Ascending aorta (tissue), 2 donors: ENCODE measurements at regions not wholly inside any gene's neighbourhood (a gene's known extent, or its start where the extent isn't known, plus 50 kb on each side); places are given as distances from the start of the nearest gene placed in this dataset.

Source experiments
- DNase-seq, 2 donors: peaks; one replicate each; pipeline ENCODE4 v3.0.0-alpha.2; 2019; ENCODE audit warnings: low spot score in 2 of 2
- H3K27ac ChIP-seq, 2 donors: fragments of 200-600 bp; sonication (generic); one replicate each; pipeline ENCODE4 v1.5.1; 2016 to 2017; ENCODE audit warnings: mild to moderate bottlenecking in 1 of 2
- H3K27me3 ChIP-seq: fragments of 200-600 bp; sonication (generic); one replicate; pipeline ENCODE4 v1.5.1; 2017
- H3K36me3 ChIP-seq, 2 donors: fragments of 200-600 bp; sonication (generic); one replicate each; pipeline ENCODE4 v1.5.1; 2016
- H3K4me1 ChIP-seq, 2 donors: fragments of 200-600 bp; sonication (generic); one replicate each; pipeline ENCODE4 v1.5.1; 2016 to 2017; ENCODE audit warnings: mild to moderate bottlenecking in 1 of 2
- H3K4me3 ChIP-seq, 2 donors: fragments of 200-600 bp; sonication (generic); one replicate each; pipeline ENCODE4 v1.5.1; 2016 to 2017; ENCODE audit warnings: mild to moderate bottlenecking in 1 of 2
- H3K9me3 ChIP-seq, 2 donors: fragments of 200-600 bp; sonication (generic); one replicate each; pipeline ENCODE4 v1.5.1; 2016
- intact Hi-C: fragments of 100-400 bp; cut with DNase I; formaldehyde crosslinking; loops from one replicate; pipeline ENCODE4 v1.15.1; 2023
- TF ChIP-seq, protein P1 (sequence below), 3 experiments: fragments of 200-600 bp in 2 of 3; fragments of 450-650 bp in 1 of 3; sonication (generic) in 2 of 3; IDR thresholded peaks; one replicate each; pipeline ENCODE4 v1.5.1; 2016 to 2019; ENCODE audit warnings: antibody characterized with exemption in 3 of 3, mild to moderate bottlenecking in 1 of 3, moderate library complexity in 1 of 3

DNA sequence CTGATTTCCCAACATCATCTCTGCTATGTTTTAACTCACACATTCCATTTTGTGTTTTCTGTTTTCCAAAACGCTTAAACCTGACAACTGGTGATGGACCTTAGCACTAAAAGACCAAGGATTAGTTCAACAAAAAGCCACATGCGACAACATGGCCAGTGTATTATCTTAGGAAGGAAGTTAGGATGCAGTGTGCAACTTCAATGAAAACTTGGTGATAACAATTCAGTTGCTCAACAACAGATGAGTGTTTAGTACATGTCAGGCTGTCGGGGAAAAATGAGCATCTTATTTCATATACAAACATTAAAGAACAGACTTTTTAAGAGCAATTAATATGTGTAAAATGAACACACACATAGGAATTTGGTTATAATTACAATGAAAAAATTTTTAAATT lies 780.0 kb downstream of the SEMA5A start:
- Histone ChIP-seq H3K27me3 (no peaks in the 10 kb centered on the region), H3K27ac (no peak overlapping the region), H3K9me3 (no peaks in the 10 kb centered on the region), H3K36me3 (no peaks in the 10 kb centered on the region), H3K4me1 (no peaks in the 10 kb centered on the region), H3K4me3 (no peak overlapping the region)
- intact Hi-C loops, result no loop called here
- TF ChIP-seq, protein P1, sequence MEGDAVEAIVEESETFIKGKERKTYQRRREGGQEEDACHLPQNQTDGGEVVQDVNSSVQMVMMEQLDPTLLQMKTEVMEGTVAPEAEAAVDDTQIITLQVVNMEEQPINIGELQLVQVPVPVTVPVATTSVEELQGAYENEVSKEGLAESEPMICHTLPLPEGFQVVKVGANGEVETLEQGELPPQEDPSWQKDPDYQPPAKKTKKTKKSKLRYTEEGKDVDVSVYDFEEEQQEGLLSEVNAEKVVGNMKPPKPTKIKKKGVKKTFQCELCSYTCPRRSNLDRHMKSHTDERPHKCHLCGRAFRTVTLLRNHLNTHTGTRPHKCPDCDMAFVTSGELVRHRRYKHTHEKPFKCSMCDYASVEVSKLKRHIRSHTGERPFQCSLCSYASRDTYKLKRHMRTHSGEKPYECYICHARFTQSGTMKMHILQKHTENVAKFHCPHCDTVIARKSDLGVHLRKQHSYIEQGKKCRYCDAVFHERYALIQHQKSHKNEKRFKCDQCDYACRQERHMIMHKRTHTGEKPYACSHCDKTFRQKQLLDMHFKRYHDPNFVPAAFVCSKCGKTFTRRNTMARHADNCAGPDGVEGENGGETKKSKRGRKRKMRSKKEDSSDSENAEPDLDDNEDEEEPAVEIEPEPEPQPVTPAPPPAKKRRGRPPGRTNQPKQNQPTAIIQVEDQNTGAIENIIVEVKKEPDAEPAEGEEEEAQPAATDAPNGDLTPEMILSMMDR (IDR thresholded peaks at IDR 0.05), result no peak
- no peak for DNase-seq

DNA sequence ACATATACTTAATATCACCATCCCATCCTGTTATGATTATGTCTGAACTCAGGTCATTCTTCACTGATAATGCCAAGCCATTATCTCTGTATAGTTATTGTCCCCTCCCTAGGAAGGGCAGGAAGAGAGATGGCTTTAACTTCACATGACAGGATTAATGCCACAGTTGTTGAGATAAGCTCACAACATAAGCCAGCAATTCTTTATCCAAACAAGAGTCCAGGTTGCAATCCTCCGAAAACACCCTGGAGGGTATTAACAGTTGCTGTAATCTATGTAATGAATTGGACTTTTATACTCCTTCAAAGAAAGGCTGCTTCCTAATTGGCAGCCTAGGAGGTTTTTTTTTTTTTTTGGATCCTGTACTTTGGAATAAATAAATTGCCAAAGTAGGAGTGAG lies 779.4 kb downstream of the SEMA5A start:
- no peaks in the 10 kb centered on the region for H3K27me3 ChIP-seq
- H3K4me3 ChIP-seq, result no peak overlapping the region
- no peak for DNase-seq
- H3K4me1 ChIP-seq, result no peaks in the 10 kb centered on the region
- TF ChIP-seq, protein P1 (IDR thresholded peaks at IDR 0.05), result no peak
- H3K9me3 ChIP-seq, result no peaks in the 10 kb centered on the region
- intact Hi-C loops, result no loop called here
- no peaks in the 10 kb centered on the region for H3K36me3 ChIP-seq
- no peak overlapping the region for H3K27ac ChIP-seq

GRCh38 chr5:8767111-8767510 lies 778.8 kb downstream of the SEMA5A start:
- intact Hi-C loops, result no loop called here
- H3K9me3 ChIP-seq, result no peaks in the 10 kb centered on the region
- no peak overlapping the region for H3K4me3 ChIP-seq
- DNase-seq, result no peak
- no peaks in the 10 kb centered on the region for H3K36me3 ChIP-seq
- no peaks in the 10 kb centered on the region for H3K4me1 ChIP-seq
- no peaks in the 10 kb centered on the region for H3K27me3 ChIP-seq
- TF ChIP-seq, protein P1 (IDR thresholded peaks at IDR 0.05), result no peak
- H3K27ac ChIP-seq, result no peak overlapping the region

GRCh38 chr5:8767746-8768145 lies 778.1 kb downstream of the SEMA5A start:
- Histone ChIP-seq H3K9me3 (no peaks in the 10 kb centered on the region), H3K4me3 (no peak overlapping the region), H3K27ac (no peak overlapping the region), H3K4me1 (no peaks in the 10 kb centered on the region), H3K27me3 (no peaks in the 10 kb centered on the region), H3K36me3 (no peaks in the 10 kb centered on the region)
- TF ChIP-seq, protein P1 (IDR thresholded peaks at IDR 0.05), result no peak
- no peak for DNase-seq
- intact Hi-C loops, result no loop called here

DNA sequence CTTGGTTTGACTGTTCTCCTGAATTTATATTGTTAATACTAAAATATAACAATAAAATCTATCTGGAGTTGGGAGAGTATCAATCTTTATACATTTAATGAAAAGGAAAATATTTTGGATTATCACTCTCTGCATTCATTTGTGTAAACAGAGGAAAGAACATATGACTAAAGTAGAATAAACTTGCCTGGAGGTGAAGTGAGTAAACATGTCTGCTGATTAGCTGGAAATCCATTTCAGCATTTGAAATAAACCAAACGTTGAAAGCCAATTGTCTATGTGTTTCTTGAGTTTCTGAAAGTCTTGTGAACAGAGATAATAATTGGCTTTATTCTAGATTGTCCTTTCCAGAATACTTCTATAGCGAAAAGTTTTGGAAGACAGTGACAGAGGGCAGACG lies 776.2 kb downstream of the SEMA5A start:
- H3K27me3 ChIP-seq, result no peaks in the 10 kb centered on the region
- no peak overlapping the region for H3K4me3 ChIP-seq
- no peaks in the 10 kb centered on the region for H3K9me3 ChIP-seq
- no peaks in the 10 kb centered on the region for H3K36me3 ChIP-seq
- H3K4me1 ChIP-seq, result no peaks in the 10 kb centered on the region
- TF ChIP-seq, protein P1 (IDR thresholded peaks at IDR 0.05), result no peak
- no peak for DNase-seq
- intact Hi-C loops, result no loop called here
- H3K27ac ChIP-seq, result no peak overlapping the region

DNA sequence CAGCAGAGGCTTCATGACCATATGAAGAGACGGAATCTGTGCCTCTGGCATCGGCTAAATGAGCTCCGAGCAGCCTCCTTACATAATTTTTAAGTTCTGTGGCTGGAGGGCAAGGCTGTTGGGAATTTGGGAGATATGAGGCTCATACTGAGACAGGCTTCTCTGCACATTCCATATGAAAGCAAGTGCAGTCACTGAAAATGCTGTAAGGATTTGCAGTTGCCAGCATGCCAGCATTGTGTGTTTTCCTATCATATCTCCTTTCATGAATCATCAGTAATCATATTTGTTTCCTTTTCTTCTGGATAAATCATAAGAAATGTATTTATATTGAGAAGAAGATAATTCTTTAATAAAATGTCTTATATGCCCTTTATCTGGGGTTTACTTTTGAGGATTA lies 775.4 kb downstream of the SEMA5A start:
- no peak for DNase-seq
- Histone ChIP-seq H3K27me3 (no peaks in the 10 kb centered on the region), H3K4me1 (no peaks in the 10 kb centered on the region), H3K36me3 (no peaks in the 10 kb centered on the region), H3K9me3 (no peaks in the 10 kb centered on the region), H3K27ac (no peak overlapping the region), H3K4me3 (no peak overlapping the region)
- intact Hi-C loops, result no loop called here
- TF ChIP-seq, protein P1 (IDR thresholded peaks at IDR 0.05), result no peak
